Progenitor cell of endocrine pancreas (in vitro differentiated cells): ENCODE measurements at regions not wholly inside any gene's neighbourhood (a gene's known extent, or its start where the extent isn't known, plus 50 kb on each side); places are given as distances from the start of the nearest gene placed in this dataset.
A peak's percentile ranks its signal among the peaks of the same experiment; 100 is the strongest.

ENCODE experiments used
- DNase-seq: peaks from one replicate; pipeline ENCODE4 v3.0.0; 2021; ENCODE audit warnings: low spot score; ENCODE audit not compliant: unreplicated experiment
- H3K27ac Mint-ChIP-seq: 2 replicates; pipeline ENCODE4 v1.8.0; 2021; ENCODE audit warnings: mild to moderate bottlenecking, moderate library complexity, mixed read lengths
- H3K27me3 Mint-ChIP-seq: 2 replicates; pipeline ENCODE4 v1.8.0; 2021; ENCODE audit warnings: mixed read lengths
- H3K36me3 Mint-ChIP-seq: 2 replicates; pipeline ENCODE4 v1.8.0; 2022; ENCODE audit warnings: mixed read lengths; ENCODE audit not compliant: insufficient read depth
- H3K4me1 Mint-ChIP-seq: 2 replicates; pipeline ENCODE4 v1.8.0; 2021; ENCODE audit warnings: low read depth, mixed read lengths
- H3K4me3 Mint-ChIP-seq: 2 replicates; pipeline ENCODE4 v1.8.0; 2021; ENCODE audit warnings: low read depth, mild to moderate bottlenecking, moderate library complexity, mixed read lengths
- H3K9me3 Mint-ChIP-seq: 2 replicates; pipeline ENCODE4 v1.8.0; 2021; ENCODE audit warnings: low read depth, mixed read lengths
- TF ChIP-seq, protein P1 (sequence below): fragments of 200-600 bp; sonication (generic); IDR thresholded peaks from one replicate; pipeline ENCODE4 v1.5.0; 2021; ENCODE audit warnings: antibody characterized with exemption, mild to moderate bottlenecking; ENCODE audit not compliant: unreplicated experiment

DNA sequence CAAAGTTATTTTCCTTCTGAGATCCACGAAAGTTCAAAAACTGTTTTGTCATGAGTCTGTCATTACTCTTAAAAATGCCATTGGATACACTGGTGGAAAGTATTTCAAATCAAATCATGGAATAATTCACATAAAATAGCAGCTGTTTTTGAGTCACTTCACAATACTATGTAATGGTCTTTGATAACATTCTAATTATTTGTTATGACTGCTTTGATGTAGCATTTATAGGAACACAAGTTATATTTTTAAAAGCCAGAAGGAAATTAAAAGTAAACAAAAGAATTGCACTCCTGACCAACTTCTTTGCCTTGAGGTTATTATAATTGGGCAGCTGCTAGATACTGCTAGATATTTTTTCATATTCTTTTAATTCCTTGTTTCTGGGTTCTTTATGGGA, 473.2 kb downstream of the CCER1 start:
- H3K36me3 Mint-ChIP-seq = no peaks in the 10 kb centered on the region
- H3K27ac Mint-ChIP-seq = peak overlapping the region; percentile 25
- TF ChIP-seq, protein P1, sequence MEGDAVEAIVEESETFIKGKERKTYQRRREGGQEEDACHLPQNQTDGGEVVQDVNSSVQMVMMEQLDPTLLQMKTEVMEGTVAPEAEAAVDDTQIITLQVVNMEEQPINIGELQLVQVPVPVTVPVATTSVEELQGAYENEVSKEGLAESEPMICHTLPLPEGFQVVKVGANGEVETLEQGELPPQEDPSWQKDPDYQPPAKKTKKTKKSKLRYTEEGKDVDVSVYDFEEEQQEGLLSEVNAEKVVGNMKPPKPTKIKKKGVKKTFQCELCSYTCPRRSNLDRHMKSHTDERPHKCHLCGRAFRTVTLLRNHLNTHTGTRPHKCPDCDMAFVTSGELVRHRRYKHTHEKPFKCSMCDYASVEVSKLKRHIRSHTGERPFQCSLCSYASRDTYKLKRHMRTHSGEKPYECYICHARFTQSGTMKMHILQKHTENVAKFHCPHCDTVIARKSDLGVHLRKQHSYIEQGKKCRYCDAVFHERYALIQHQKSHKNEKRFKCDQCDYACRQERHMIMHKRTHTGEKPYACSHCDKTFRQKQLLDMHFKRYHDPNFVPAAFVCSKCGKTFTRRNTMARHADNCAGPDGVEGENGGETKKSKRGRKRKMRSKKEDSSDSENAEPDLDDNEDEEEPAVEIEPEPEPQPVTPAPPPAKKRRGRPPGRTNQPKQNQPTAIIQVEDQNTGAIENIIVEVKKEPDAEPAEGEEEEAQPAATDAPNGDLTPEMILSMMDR = no peak
- no peak for DNase-seq
- H3K27me3 Mint-ChIP-seq = no peaks in the 10 kb centered on the region
- H3K9me3 Mint-ChIP-seq = no peaks in the 10 kb centered on the region
- H3K4me3 Mint-ChIP-seq = no peak overlapping the region
- peaks cover 15% of the 10 kb centered on the region for H3K4me1 Mint-ChIP-seq

DNA sequence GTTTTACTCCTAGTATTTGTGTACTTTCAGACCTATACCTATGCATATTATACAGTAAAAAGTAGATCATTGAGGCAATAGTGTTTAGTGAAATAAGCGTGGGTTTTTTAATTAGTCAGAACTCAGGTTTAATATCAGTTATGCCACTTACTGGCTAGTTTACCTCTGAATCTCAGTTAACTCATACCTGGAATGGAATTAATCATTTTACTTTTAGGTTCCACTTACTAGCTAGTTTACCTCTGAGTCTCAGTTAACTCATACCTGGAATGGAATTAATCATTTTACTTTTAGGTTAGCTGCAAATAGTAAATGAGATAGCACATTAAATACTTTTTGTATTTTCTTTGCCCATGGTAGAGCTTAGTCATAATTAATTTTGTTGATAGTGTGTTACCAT, 475.7 kb downstream of the CCER1 start:
- H3K36me3 Mint-ChIP-seq = no peaks in the 10 kb centered on the region
- no peak overlapping the region for H3K4me3 Mint-ChIP-seq

DNA sequence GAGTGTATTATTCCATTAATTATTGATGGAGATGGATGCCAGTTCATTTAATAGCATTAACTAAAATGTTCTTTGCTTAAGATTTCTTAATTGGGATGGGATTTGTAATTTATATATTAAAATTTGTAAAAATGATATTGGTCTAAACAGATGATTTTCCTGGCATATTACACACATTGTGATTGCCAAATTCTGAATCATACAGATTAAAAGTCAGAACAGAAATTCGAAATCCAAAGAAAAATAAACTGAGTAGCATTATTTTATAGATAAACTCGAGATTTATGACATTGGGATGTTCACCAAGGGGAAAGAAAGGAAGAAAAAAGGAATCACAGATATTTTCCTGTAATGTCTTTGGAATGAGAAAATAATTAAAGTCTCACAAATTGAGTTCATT, 481.1 kb downstream of the CCER1 start:
- TF ChIP-seq, protein P1 = no peak
- Mint-ChIP-seq H3K4me1 (no peaks in the 10 kb centered on the region), H3K4me3 (no peak overlapping the region), H3K36me3 (no peaks in the 10 kb centered on the region), H3K27me3 (no peaks in the 10 kb centered on the region), H3K27ac (no peak overlapping the region), H3K9me3 (no peaks in the 10 kb centered on the region)
- DNase-seq = no peak

More for the DNA sequence above, 475.7 kb downstream of the CCER1 start:
- Mint-ChIP-seq H3K4me1 (peaks cover 11% of the 10 kb centered on the region), H3K27me3 (no peaks in the 10 kb centered on the region), H3K9me3 (no peaks in the 10 kb centered on the region), H3K27ac (peak overlapping the region; percentile 13)
- DNase-seq = no peak
- TF ChIP-seq, protein P1 = no peak

DNA sequence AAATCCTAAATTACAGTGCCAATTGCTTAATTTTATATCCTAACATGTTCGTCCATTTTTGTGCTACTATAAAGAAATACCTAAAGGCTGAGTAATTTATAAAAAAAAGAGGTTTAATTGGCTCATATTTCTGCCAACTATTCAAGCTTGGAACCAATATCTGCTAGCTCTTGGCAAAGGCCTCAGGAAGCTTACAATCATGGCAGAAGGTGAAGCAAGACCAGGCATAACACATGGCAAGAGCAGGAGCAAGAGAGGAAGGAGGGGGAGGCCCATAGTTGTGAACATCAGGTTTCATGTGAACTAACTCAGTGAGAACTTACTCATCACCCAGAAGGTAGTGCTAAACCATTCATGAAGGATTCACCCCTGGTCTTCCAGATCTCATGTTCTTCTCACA, 494.3 kb downstream of the CCER1 start:
- no peak overlapping the region for H3K27ac Mint-ChIP-seq
- H3K4me3 Mint-ChIP-seq = no peak overlapping the region
- no peak for DNase-seq
- H3K27me3 Mint-ChIP-seq = no peaks in the 10 kb centered on the region
- peaks cover 12% of the 10 kb centered on the region for H3K9me3 Mint-ChIP-seq
- no peaks in the 10 kb centered on the region for H3K4me1 Mint-ChIP-seq
- no peaks in the 10 kb centered on the region for H3K36me3 Mint-ChIP-seq
- TF ChIP-seq, protein P1 = no peak

DNA sequence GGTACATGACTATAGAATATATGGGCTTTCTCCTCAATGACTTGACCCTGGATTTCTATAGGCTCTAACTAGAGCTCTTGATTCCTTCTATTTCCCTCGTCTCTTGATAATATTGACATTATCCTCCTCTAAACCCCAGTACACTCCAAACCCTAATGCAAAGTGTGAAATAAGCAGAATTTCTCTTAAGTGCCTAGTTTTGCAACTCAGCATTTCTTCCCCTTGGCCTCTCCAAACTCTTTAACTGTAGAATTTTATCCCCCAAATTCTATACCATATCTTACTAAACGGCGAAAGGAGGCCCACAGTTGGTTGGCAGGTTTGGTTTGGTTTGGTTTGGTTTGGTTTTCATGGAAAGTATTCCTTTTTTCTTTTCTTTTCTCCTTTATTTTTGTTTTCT, 498.7 kb downstream of the CCER1 start:
- no peaks in the 10 kb centered on the region for H3K4me1 Mint-ChIP-seq
- no peaks in the 10 kb centered on the region for H3K27me3 Mint-ChIP-seq
- H3K27ac Mint-ChIP-seq = no peak overlapping the region
- peaks cover 7% of the 10 kb centered on the region for H3K9me3 Mint-ChIP-seq
- H3K4me3 Mint-ChIP-seq = no peak overlapping the region
- TF ChIP-seq, protein P1 = no peak
- H3K36me3 Mint-ChIP-seq = no peaks in the 10 kb centered on the region
- DNase-seq = no peak
